Nephron (organoid): ENCODE measurements at regions not wholly inside any gene's neighbourhood (a gene's known extent, or its start where the extent isn't known, plus 50 kb on each side); places are given as distances from the start of the nearest gene placed in this dataset.

Experiments
- H3K27ac Mint-ChIP-seq, 3 experiments: 2 replicates each; pipeline ENCODE4 v1.8.0; 2020; ENCODE audit warnings: mixed read lengths in 3 of 3, mild to moderate bottlenecking in 2 of 3, moderate library complexity in 1 of 3
- H3K27me3 Mint-ChIP-seq: 2 replicates; pipeline ENCODE4 v1.8.0; 2021; ENCODE audit warnings: low read depth, mild to moderate bottlenecking, moderate library complexity, mixed read lengths
- H3K36me3 Mint-ChIP-seq: 2 replicates; pipeline ENCODE4 v1.8.0; 2020; ENCODE audit warnings: low read depth, mixed read lengths
- H3K4me1 Mint-ChIP-seq: 2 replicates; pipeline ENCODE4 v1.8.0; 2020; ENCODE audit warnings: mixed read lengths
- H3K4me3 Mint-ChIP-seq, 3 experiments: 2 replicates each; pipeline ENCODE4 v1.8.0; 2020; ENCODE audit warnings: mild to moderate bottlenecking in 3 of 3, mixed read lengths in 3 of 3, moderate library complexity in 2 of 3
- H3K9me3 Mint-ChIP-seq: 2 replicates; pipeline ENCODE4 v1.8.0; 2020; ENCODE audit warnings: mixed read lengths
- CTCF ChIP-seq, 3 experiments: fragments of 200-600 bp; sonication (generic); IDR thresholded peaks; one replicate each; pipeline ENCODE4 v1.5.0; 2021; ENCODE audit warnings: antibody characterized with exemption in 3 of 3; ENCODE audit not compliant: unreplicated experiment in 3 of 3

- Mint-ChIP-seq H3K36me3 (peaks cover 6% of the 10 kb centered on the region), H3K9me3 (peaks cover 11% of the 10 kb centered on the region), H3K27me3 (peaks cover 16% of the 10 kb centered on the region), H3K4me3 (no peak overlapping the region), H3K27ac (no peak overlapping the region), H3K4me1 (peaks cover 4% of the 10 kb centered on the region)
- no peak for TF ChIP-seq CTCF (IDR thresholded peaks at IDR 0.05; ENCODE audit: unreplicated experiment in 3 of 3)
These were observed 216.8 kb downstream of the RPS24 start for GRCh38 chr10:78250313-78251015.

- no peak for TF ChIP-seq CTCF (IDR thresholded peaks at IDR 0.05; ENCODE audit: unreplicated experiment in 3 of 3)
- H3K36me3 Mint-ChIP-seq, result peaks cover 3% of the 10 kb centered on the region
- H3K9me3 Mint-ChIP-seq, result peaks cover 8% of the 10 kb centered on the region
- H3K27ac Mint-ChIP-seq, result no peak overlapping the region
- no peak overlapping the region for H3K4me3 Mint-ChIP-seq
- peaks cover 4% of the 10 kb centered on the region for H3K4me1 Mint-ChIP-seq
- peaks cover 13% of the 10 kb centered on the region for H3K27me3 Mint-ChIP-seq
These were observed 217.3 kb downstream of the RPS24 start for GRCh38 chr10:78251016-78251385.

GRCh38 chr10:78252286-78252685 lies 218.6 kb downstream of the RPS24 start:
- Mint-ChIP-seq H3K27ac (peak overlapping the region in 1 of 3 experiments; percentile 9), H3K4me1 (peaks cover 4% of the 10 kb centered on the region), H3K36me3 (peaks cover 3% of the 10 kb centered on the region), H3K4me3 (no peak overlapping the region), H3K9me3 (peaks cover 8% of the 10 kb centered on the region), H3K27me3 (peaks cover 13% of the 10 kb centered on the region)
- no peak for TF ChIP-seq CTCF (IDR thresholded peaks at IDR 0.05; ENCODE audit: unreplicated experiment in 3 of 3)

GRCh38 chr10:78253063-78253853 lies 219.6 kb downstream of the RPS24 start:
- H3K27me3 Mint-ChIP-seq, result peaks cover 13% of the 10 kb centered on the region
- H3K4me1 Mint-ChIP-seq, result peaks cover 4% of the 10 kb centered on the region
- no peaks in the 10 kb centered on the region for H3K9me3 Mint-ChIP-seq
- H3K36me3 Mint-ChIP-seq, result no peaks in the 10 kb centered on the region
- TF ChIP-seq CTCF (IDR thresholded peaks at IDR 0.05; ENCODE audit: unreplicated experiment in 3 of 3), result no peak
- H3K4me3 Mint-ChIP-seq, result no peak overlapping the region
- H3K27ac Mint-ChIP-seq, result no peak overlapping the region

- Mint-ChIP-seq H3K36me3 (no peaks in the 10 kb centered on the region), H3K27me3 (peaks cover 13% of the 10 kb centered on the region), H3K27ac (peak overlapping the region in 1 of 3 experiments; percentile 61), H3K4me1 (peaks cover 2% of the 10 kb centered on the region), H3K4me3 (no peak overlapping the region), H3K9me3 (no peaks in the 10 kb centered on the region)
- no peak for TF ChIP-seq CTCF (IDR thresholded peaks at IDR 0.05; ENCODE audit: unreplicated experiment in 3 of 3)
These were observed 220.3 kb downstream of the RPS24 start for GRCh38 chr10:78254013-78254412.
